MG63 (cell line): ENCODE measurements at regions not wholly inside any gene's neighbourhood (a gene's known extent, or its start where the extent isn't known, plus 50 kb on each side); places are given as distances from the start of the nearest gene placed in this dataset.
"Not testable (repeated sequence)": the region's sequence is repeated elsewhere in the genome, so short reads cannot be mapped to it uniquely, and the experiment has no call there.

ENCODE experiments used
- DNase-seq: peaks from one replicate; pipeline ENCODE4 v3.0.0-alpha.2; 2020
- H3K27me3 ChIP-seq: fragments of 250-450 bp; sonication (Bioruptor Pico); 2 replicates; pipeline ENCODE4 v1.5.1; 2020; ENCODE audit warnings: mild to moderate bottlenecking, moderate library complexity
- H3K36me3 ChIP-seq: fragments of 250-450 bp; sonication (Bioruptor Pico); 2 replicates; pipeline ENCODE4 v1.5.1; 2020; ENCODE audit warnings: mild to moderate bottlenecking, moderate library complexity
- H3K4me3 ChIP-seq: fragments of 250-450 bp; sonication (Bioruptor Pico); 2 replicates; pipeline ENCODE4 v1.5.1; 2020; ENCODE audit warnings: mild to moderate bottlenecking, moderate library complexity
- H3K9me3 ChIP-seq: fragments of 250-450 bp; sonication (Bioruptor Pico); 2 replicates; pipeline ENCODE4 v1.5.1; 2020; ENCODE audit warnings: mild to moderate bottlenecking, moderate library complexity

- no peaks in the 10 kb centered on the region for H3K9me3 ChIP-seq
- H3K4me3 ChIP-seq = no peak overlapping the region
- DNase-seq = no peak
- no peaks in the 10 kb centered on the region for H3K27me3 ChIP-seq
- no peaks in the 10 kb centered on the region for H3K36me3 ChIP-seq
These were observed 156.4 kb upstream of the RAB6C start for GRCh38 chr2:129823044-129823443.

GRCh38 chr2:129827311-129828090 is 152.0 kb upstream of the RAB6C start:
- H3K4me3 ChIP-seq = no peak overlapping the region
- H3K9me3 ChIP-seq = no peaks in the 10 kb centered on the region
- no peaks in the 10 kb centered on the region for H3K27me3 ChIP-seq
- DNase-seq = no peak
- H3K36me3 ChIP-seq = no peaks in the 10 kb centered on the region

- DNase-seq = no peak
- no peaks in the 10 kb centered on the region for H3K36me3 ChIP-seq
- no peaks in the 10 kb centered on the region for H3K9me3 ChIP-seq
- H3K4me3 ChIP-seq = no peak overlapping the region
- H3K27me3 ChIP-seq = no peaks in the 10 kb centered on the region
These were observed 150.7 kb upstream of the RAB6C start for GRCh38 chr2:129828792-129829191.

GRCh38 chr2:129829588-129829987 is 149.9 kb upstream of the RAB6C start:
- no peak for DNase-seq
- Histone ChIP-seq H3K27me3 (no peaks in the 10 kb centered on the region), H3K9me3 (no peaks in the 10 kb centered on the region), H3K36me3 (no peaks in the 10 kb centered on the region), H3K4me3 (no peak overlapping the region)

- no peak for DNase-seq
- no peak overlapping the region for H3K4me3 ChIP-seq
These were observed 148.4 kb upstream of the RAB6C start for GRCh38 chr2:129831018-129831417.

GRCh38 chr2:129833465-129833864 is 146.0 kb upstream of the RAB6C start:
- not testable (repeated sequence) for H3K9me3 ChIP-seq, DNase-seq, H3K27me3 ChIP-seq, H3K4me3 ChIP-seq, H3K36me3 ChIP-seq

More at GRCh38 chr2:129831018-129831417, 148.4 kb upstream of the RAB6C start:
- no peaks in the 10 kb centered on the region for H3K27me3 ChIP-seq
- H3K36me3 ChIP-seq = no peaks in the 10 kb centered on the region
- H3K9me3 ChIP-seq = no peaks in the 10 kb centered on the region

GRCh38 chr2:129847043-129847442 is 132.4 kb upstream of the RAB6C start:
- no peaks in the 10 kb centered on the region for H3K27me3 ChIP-seq
- no peak overlapping the region for H3K4me3 ChIP-seq
- no peak for DNase-seq
- H3K9me3 ChIP-seq = no peaks in the 10 kb centered on the region
- H3K36me3 ChIP-seq = no peaks in the 10 kb centered on the region

GRCh38 chr2:129849559-129850160 is 129.8 kb upstream of the RAB6C start:
- no peak overlapping the region for H3K4me3 ChIP-seq
- H3K9me3 ChIP-seq = no peaks in the 10 kb centered on the region
- H3K36me3 ChIP-seq = no peaks in the 10 kb centered on the region
- no peak for DNase-seq
- no peaks in the 10 kb centered on the region for H3K27me3 ChIP-seq

GRCh38 chr2:129857200-129857599 is 122.3 kb upstream of the RAB6C start:
- no peak overlapping the region for H3K4me3 ChIP-seq
- H3K36me3 ChIP-seq = no peaks in the 10 kb centered on the region
- H3K27me3 ChIP-seq = no peaks in the 10 kb centered on the region
- H3K9me3 ChIP-seq = no peaks in the 10 kb centered on the region
- peak; percentile 17 for DNase-seq

- H3K27me3 ChIP-seq = no peaks in the 10 kb centered on the region
- DNase-seq = no peak
- no peak overlapping the region for H3K4me3 ChIP-seq
- H3K36me3 ChIP-seq = no peaks in the 10 kb centered on the region
- no peaks in the 10 kb centered on the region for H3K9me3 ChIP-seq
These were observed 120.3 kb upstream of the RAB6C start for GRCh38 chr2:129859175-129859574.

- Histone ChIP-seq H3K4me3 (no peak overlapping the region), H3K9me3 (no peaks in the 10 kb centered on the region), H3K36me3 (no peaks in the 10 kb centered on the region), H3K27me3 (no peaks in the 10 kb centered on the region)
- DNase-seq = no peak
These were observed 119.4 kb upstream of the RAB6C start for GRCh38 chr2:129860088-129860487.

- H3K36me3 ChIP-seq = no peaks in the 10 kb centered on the region
- no peak for DNase-seq
- H3K9me3 ChIP-seq = no peaks in the 10 kb centered on the region
- no peak overlapping the region for H3K4me3 ChIP-seq
- no peaks in the 10 kb centered on the region for H3K27me3 ChIP-seq
These were observed 117.7 kb upstream of the RAB6C start for GRCh38 chr2:129861666-129862288.

- Histone ChIP-seq H3K36me3 (no peaks in the 10 kb centered on the region), H3K9me3 (no peaks in the 10 kb centered on the region), H3K4me3 (no peak overlapping the region), H3K27me3 (no peaks in the 10 kb centered on the region)
- no peak for DNase-seq
These were observed 116.8 kb upstream of the RAB6C start for GRCh38 chr2:129862668-129863067.

GRCh38 chr2:129863350-129863749 is 116.1 kb upstream of the RAB6C start:
- DNase-seq = no peak
- Histone ChIP-seq H3K4me3 (no peak overlapping the region), H3K9me3 (no peaks in the 10 kb centered on the region), H3K36me3 (no peaks in the 10 kb centered on the region), H3K27me3 (no peaks in the 10 kb centered on the region)

- Histone ChIP-seq H3K27me3 (no peaks in the 10 kb centered on the region), H3K9me3 (no peaks in the 10 kb centered on the region), H3K36me3 (no peaks in the 10 kb centered on the region), H3K4me3 (no peak overlapping the region)
- no peak for DNase-seq
These were observed 114.7 kb upstream of the RAB6C start for GRCh38 chr2:129864719-129865118.

GRCh38 chr2:129865976-129866375 is 113.5 kb upstream of the RAB6C start:
- Histone ChIP-seq H3K9me3 (no peaks in the 10 kb centered on the region), H3K4me3 (no peak overlapping the region), H3K36me3 (no peaks in the 10 kb centered on the region), H3K27me3 (no peaks in the 10 kb centered on the region)
- DNase-seq = no peak

- no peak overlapping the region for H3K4me3 ChIP-seq
- no peaks in the 10 kb centered on the region for H3K9me3 ChIP-seq
- H3K27me3 ChIP-seq = no peaks in the 10 kb centered on the region
- no peak for DNase-seq
- no peaks in the 10 kb centered on the region for H3K36me3 ChIP-seq
These were observed 113.1 kb upstream of the RAB6C start for GRCh38 chr2:129866391-129866790.

- H3K4me3 ChIP-seq = no peak overlapping the region
- H3K9me3 ChIP-seq = no peaks in the 10 kb centered on the region
- H3K36me3 ChIP-seq = no peaks in the 10 kb centered on the region
- no peaks in the 10 kb centered on the region for H3K27me3 ChIP-seq
- DNase-seq = no peak
These were observed 111.3 kb upstream of the RAB6C start for GRCh38 chr2:129868151-129868550.
